Activated CD4-positive, alpha-beta memory T cell treated with anti-CD3 and anti-CD28 coated beads for 36 hours (primary cell): ENCODE measurements at regions not wholly inside any gene's neighbourhood (a gene's known extent, or its start where the extent isn't known, plus 50 kb on each side); places are given as distances from the start of the nearest gene placed in this dataset.

Experiments used
- CTCF ChIA-PET: fragments of 350-600 bp; sonication (Branson Sonifier 250); formaldehyde crosslinking; loops from one replicate; lab custom pipeline; 2021; ENCODE audit warnings: antibody characterized with exemption, inconsistent platforms; lab: Charles Lee
- POLR2A ChIA-PET: fragments of 350-600 bp; sonication (Branson Sonifier 250); formaldehyde crosslinking; loops from one replicate; lab custom pipeline; 2021; ENCODE audit warnings: antibody characterized with exemption; lab: Charles Lee
- DNase-seq: peaks from one replicate; pipeline ENCODE4 v3.0.0-alpha.2; 2020
- H3K27ac Mint-ChIP-seq: one replicate; pipeline ENCODE4 v1.8.0; 2021; ENCODE audit warnings: mixed read lengths
- H3K27me3 Mint-ChIP-seq: one replicate; pipeline ENCODE4 v1.8.0; 2021; ENCODE audit warnings: mixed read lengths
- H3K36me3 Mint-ChIP-seq: one replicate; pipeline ENCODE4 v1.8.0; 2021; ENCODE audit warnings: mixed read lengths
- H3K4me1 Mint-ChIP-seq: one replicate; pipeline ENCODE4 v1.8.0; 2021; ENCODE audit warnings: low read depth, mixed read lengths
- H3K4me3 Mint-ChIP-seq: one replicate; pipeline ENCODE4 v1.8.0; 2021; ENCODE audit warnings: mild to moderate bottlenecking, mixed read lengths
- H3K9me3 Mint-ChIP-seq: one replicate; pipeline ENCODE4 v1.8.0; 2021; ENCODE audit warnings: mixed read lengths
- intact Hi-C: fragments of 100-400 bp; cut with micrococcal nuclease; formaldehyde crosslinking; loops from one replicate; pipeline ENCODE4 v1.15.1; 2023

DNA sequence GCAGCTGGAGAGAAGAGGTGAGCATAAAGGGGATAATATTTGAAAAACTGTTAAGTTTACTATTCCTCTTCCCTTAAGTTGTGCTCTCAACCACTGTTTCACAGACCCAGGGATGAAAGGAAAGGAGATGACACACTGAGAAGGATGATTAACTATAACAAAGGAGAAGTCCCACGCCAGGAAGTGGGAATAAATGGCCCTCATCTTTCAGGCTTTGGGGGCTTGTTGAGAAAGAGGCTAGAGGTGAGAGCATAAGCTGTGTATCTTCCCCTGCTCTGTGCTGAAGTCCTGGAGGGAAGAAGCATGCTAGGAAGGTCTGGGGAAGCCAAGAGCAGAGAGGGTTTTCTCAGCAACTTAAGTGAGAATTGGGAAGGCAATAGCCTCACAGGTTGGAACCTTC is 399.1 kb upstream of the ATP5MC3 start:
- no peaks in the 10 kb centered on the region for H3K9me3 Mint-ChIP-seq
- CTCF ChIA-PET = no interaction called here
- no peaks in the 10 kb centered on the region for H3K36me3 Mint-ChIP-seq
- peaks cover 2% of the 10 kb centered on the region for H3K4me1 Mint-ChIP-seq
- H3K27ac Mint-ChIP-seq = no peak overlapping the region
- no peak for DNase-seq
- POLR2A ChIA-PET = no interaction called here
- intact Hi-C loops = no loop called here
- H3K4me3 Mint-ChIP-seq = no peak overlapping the region
- peaks cover 14% of the 10 kb centered on the region for H3K27me3 Mint-ChIP-seq

DNA sequence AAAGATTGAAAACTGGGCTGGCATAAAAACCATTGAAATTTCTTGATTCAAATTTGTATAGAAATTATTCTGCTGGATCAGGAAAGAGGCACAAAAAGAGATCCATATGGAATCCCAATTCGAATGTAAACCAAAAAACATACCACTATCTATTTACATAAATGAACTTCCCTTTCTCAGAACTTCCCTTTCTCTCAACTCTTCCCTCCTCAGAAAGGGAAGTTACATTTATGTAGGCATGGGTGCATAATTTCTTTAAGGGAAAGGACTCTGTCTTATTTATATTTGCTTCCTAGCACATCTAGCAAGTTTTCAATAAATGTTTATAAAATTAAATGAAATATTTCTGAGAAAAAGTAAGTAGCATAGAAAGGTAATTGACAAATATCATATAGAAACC is 398.1 kb upstream of the ATP5MC3 start:
- H3K27ac Mint-ChIP-seq = no peak overlapping the region
- no peaks in the 10 kb centered on the region for H3K9me3 Mint-ChIP-seq
- no peak overlapping the region for H3K4me3 Mint-ChIP-seq
- H3K4me1 Mint-ChIP-seq = peaks cover 2% of the 10 kb centered on the region
- no peaks in the 10 kb centered on the region for H3K36me3 Mint-ChIP-seq
- POLR2A ChIA-PET = no interaction called here
- no peak for DNase-seq
- intact Hi-C loops = no loop called here
- H3K27me3 Mint-ChIP-seq = peaks cover 14% of the 10 kb centered on the region
- CTCF ChIA-PET = no interaction called here

DNA sequence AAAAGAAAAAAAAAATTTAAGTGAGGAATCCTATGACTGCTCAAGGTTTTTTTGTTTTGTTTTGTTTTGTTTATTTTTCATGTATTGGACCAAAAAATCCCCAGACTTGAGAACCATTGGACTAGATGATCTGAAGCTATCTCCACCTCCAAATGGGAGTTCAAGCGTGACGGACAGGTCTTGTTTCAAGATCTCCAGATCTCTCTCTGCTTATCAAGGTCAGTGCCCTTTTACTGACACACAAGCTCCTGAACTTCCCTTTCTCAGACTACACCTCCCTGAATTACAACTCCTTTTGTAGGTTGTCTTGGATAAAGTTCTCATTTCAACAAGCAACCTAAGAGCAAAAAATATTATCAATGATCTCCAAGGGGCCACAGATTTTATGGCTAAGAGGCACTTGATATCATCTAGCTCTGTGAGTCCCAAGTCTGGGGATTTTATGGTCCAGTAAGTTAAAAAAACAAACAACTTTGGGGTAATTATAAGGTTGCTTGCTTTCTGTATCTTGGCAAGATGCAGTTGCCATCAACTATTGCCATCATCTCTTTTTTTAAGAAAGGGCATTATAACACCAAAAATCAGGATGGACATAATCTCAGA is 396.0 kb upstream of the ATP5MC3 start:
- ChIA-PET CTCF (interaction anchor here (1.1 kb wide), 1 partner anchor 46 kb away, joined by 3 read pairs; no protein-coding TSS in a partner anchor), POLR2A (no interaction called here)
- H3K4me1 Mint-ChIP-seq = peaks cover 2% of the 10 kb centered on the region
- DNase-seq = no peak
- intact Hi-C loops = no loop called here
- H3K27me3 Mint-ChIP-seq = peaks cover 14% of the 10 kb centered on the region
- H3K36me3 Mint-ChIP-seq = no peaks in the 10 kb centered on the region
- no peaks in the 10 kb centered on the region for H3K9me3 Mint-ChIP-seq
- H3K27ac Mint-ChIP-seq = no peak overlapping the region
- H3K4me3 Mint-ChIP-seq = no peak overlapping the region

DNA sequence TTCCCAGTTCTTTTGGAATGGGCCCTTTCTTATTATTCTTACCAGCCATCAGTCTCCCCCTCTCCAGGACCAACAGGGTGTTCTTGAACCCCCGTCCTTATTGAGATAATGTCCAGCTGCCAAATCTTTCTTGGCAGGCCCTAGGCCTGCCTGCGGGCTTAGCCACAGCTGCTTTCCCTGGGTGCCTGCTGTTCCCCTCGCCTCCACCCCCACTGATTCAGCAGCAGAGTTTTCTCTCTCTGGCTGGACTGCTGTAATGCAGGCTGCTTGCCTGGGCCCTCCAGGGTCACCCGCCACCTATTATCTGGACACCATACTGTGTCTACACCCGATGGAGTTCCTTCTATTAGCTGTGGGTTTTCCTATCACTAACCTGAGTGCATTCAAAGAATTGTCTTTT is 395.4 kb upstream of the ATP5MC3 start:
- H3K4me1 Mint-ChIP-seq = peaks cover 2% of the 10 kb centered on the region
- H3K36me3 Mint-ChIP-seq = no peaks in the 10 kb centered on the region
- POLR2A ChIA-PET = no interaction called here
- no peaks in the 10 kb centered on the region for H3K9me3 Mint-ChIP-seq
- CTCF ChIA-PET = interaction anchor here (1.1 kb wide), 1 partner anchor 46 kb away, joined by 3 read pairs; no protein-coding TSS in a partner anchor
- DNase-seq = no peak
- H3K4me3 Mint-ChIP-seq = no peak overlapping the region
- peaks cover 14% of the 10 kb centered on the region for H3K27me3 Mint-ChIP-seq
- intact Hi-C loops = no loop called here
- no peak overlapping the region for H3K27ac Mint-ChIP-seq

DNA sequence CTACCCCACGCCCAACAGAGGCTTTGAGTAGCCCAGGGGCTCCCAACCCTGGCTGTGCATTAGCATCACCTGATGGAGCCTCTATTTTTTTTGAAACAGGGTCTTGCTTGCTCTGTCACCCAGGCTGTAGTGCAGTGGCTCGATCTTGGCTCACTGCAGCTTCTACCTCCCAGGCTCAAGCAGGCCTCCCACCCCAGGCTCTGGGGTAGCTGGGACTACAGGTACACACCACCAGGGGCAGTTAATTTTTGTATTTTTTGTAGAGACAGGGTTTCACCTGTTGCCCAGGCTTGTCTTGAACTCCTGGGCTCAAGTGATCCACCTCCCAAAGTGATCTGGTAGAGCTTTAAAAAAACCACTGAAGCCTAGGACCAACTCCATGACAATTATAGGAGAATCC is 394.8 kb upstream of the ATP5MC3 start:
- no peaks in the 10 kb centered on the region for H3K36me3 Mint-ChIP-seq
- intact Hi-C loops = no loop called here
- POLR2A ChIA-PET = no interaction called here
- H3K27me3 Mint-ChIP-seq = peaks cover 14% of the 10 kb centered on the region
- no peak overlapping the region for H3K27ac Mint-ChIP-seq
- no peaks in the 10 kb centered on the region for H3K9me3 Mint-ChIP-seq
- H3K4me1 Mint-ChIP-seq = peaks cover 2% of the 10 kb centered on the region
- no peak for DNase-seq
- H3K4me3 Mint-ChIP-seq = no peak overlapping the region
- CTCF ChIA-PET = interaction anchor here (0.5 to 1.1 kb wide), 3 partner anchors 47 to 1760 kb away, joined by 3 read pairs; no protein-coding TSS in a partner anchor

DNA sequence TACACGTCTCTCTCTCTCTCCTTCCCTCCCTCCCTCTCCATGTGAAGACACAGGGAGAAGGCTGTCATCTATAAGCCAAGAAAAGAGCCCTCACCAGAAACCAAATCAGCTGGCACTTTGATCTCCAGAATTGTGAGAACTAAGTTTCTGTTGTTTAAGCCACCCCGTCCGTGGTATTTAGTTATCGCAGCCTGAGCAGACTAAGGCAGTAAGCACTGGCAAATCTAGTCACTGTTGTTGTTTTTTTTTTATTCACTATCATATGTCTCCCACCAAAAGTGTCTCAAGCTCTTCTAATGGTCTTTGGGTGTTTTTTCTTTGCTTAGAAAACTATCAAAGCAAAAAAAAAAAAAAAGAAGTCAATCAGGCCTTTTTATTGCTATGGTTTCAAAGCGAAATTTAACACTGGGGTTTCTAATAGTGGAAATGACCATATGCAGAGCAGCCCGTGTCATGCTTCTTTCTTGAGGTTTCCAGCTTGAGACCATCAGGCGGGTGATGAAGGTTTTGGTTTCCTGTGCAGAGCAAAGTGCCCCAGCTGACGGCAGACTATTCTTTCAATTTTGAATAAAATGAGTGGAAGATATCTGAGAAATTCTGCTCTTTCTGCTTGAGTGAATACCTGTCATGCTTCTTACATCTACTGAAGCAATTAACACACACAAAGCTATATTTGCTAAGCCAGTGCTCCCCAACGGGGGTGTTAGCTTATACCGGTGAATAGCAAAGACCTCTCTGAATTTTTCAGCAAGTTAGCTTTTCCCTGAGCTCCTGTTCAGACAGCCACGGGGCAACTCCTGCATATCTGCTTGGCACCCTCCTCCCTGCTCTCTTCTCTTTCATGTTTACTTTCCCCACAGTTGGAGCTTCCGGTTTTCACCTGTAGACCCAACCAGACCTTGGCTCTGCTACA is 394.1 kb upstream of the ATP5MC3 start:
- Mint-ChIP-seq H3K4me3 (no peak overlapping the region), H3K27me3 (peaks cover 14% of the 10 kb centered on the region), H3K9me3 (no peaks in the 10 kb centered on the region), H3K36me3 (no peaks in the 10 kb centered on the region), H3K4me1 (peaks cover 2% of the 10 kb centered on the region), H3K27ac (no peak overlapping the region)
- CTCF ChIA-PET = interaction anchor here (0.5 to 0.8 kb wide), 2 partner anchors 160 to 1761 kb away, joined by 3 read pairs; no protein-coding TSS in a partner anchor
- POLR2A ChIA-PET = no interaction called here
- no peak for DNase-seq
- intact Hi-C loops = no loop called here

DNA sequence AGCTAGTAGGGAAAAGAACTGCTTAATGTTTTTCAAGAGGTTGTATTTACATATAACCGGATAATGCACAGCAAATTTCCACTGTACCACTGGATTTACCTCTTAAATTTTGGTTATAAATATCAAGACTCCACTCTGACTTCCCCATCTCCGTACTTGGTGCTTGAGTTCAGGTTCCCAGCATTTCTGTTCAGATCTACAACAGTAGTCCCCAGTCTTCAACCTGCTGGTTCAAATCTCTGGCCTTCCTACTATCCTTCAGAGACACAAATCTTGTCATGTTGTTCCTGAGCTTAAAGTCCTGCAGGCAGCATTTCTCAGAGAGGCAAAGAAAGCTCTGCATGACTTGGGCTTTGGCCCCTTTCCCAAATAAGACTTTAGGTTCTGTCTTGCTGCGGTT is 392.6 kb upstream of the ATP5MC3 start:
- Mint-ChIP-seq H3K27ac (no peak overlapping the region), H3K4me3 (no peak overlapping the region)
- intact Hi-C loops = no loop called here

DNA sequence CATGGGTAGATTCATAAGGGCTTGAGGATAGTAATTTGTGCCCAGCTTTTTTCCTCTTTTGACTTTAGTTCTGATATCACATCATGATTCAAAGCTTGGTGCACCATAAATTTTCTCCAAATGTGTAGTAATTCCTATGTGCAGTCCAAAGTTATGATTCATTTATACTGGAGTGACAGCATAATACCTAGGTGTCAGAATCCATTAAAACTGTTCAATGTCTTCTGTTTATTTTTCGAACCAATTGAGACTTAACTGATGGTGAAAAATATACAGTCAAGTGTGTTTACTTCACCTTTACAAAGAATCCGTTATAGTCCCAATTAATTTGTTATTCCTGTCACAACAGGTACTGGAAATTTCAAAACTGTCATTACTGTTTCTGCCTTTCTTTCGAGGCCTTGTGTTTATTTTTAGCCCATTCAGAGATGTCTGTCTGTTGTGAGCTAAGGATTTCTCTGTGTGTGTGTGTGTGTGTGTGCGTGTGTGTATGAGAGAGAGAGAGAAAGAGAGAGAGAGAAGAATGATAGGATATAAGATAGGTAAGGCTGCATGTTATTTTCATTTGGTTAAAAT is 389.7 kb upstream of the ATP5MC3 start:
- Mint-ChIP-seq H3K27ac (no peak overlapping the region), H3K27me3 (peaks cover under 1% of the 10 kb centered on the region), H3K9me3 (no peaks in the 10 kb centered on the region), H3K4me1 (peaks cover 2% of the 10 kb centered on the region), H3K36me3 (no peaks in the 10 kb centered on the region), H3K4me3 (no peak overlapping the region)
- ChIA-PET POLR2A (no interaction called here), CTCF (no interaction called here)
- no peak for DNase-seq
- intact Hi-C loops = no loop called here

More for the DNA sequence above, 392.6 kb upstream of the ATP5MC3 start:
- DNase-seq = no peak
- peaks cover 2% of the 10 kb centered on the region for H3K4me1 Mint-ChIP-seq
- peaks cover 12% of the 10 kb centered on the region for H3K27me3 Mint-ChIP-seq
- ChIA-PET POLR2A (no interaction called here), CTCF (no interaction called here)
- H3K36me3 Mint-ChIP-seq = no peaks in the 10 kb centered on the region
- H3K9me3 Mint-ChIP-seq = no peaks in the 10 kb centered on the region

DNA sequence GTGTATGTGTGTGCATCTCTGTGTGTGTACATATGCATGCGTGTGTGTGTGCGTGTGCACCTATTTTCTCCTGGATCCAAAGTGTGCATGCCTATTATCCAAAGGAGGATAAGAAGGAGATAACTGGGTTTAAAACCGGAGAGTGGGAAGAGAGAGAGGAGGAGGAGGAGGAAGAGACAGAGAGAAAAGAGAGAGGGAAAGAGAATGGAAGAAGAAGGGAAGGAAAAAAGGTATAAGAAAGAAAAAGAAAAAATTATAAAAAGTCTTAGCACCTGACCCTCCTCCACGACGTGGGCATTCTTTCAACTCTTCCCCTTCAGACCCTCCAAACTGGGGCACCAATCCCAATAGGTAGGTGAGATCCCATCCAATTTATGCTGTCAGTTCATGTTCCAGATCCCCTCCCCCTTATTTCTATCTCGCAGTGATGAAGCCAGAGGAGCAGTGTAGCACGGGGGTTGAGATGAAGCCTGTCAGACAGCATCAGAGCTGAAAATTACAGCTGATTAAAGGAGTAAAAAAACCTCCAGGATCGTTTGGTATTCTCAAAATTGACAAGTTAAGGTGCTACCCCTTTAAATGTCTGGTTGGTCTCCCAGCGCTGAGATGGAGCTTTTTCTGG is 386.7 kb upstream of the ATP5MC3 start:
- H3K4me1 Mint-ChIP-seq = no peaks in the 10 kb centered on the region
- H3K4me3 Mint-ChIP-seq = no peak overlapping the region
- POLR2A ChIA-PET = no interaction called here
- no peak overlapping the region for H3K27ac Mint-ChIP-seq
- no peaks in the 10 kb centered on the region for H3K9me3 Mint-ChIP-seq
- no peaks in the 10 kb centered on the region for H3K36me3 Mint-ChIP-seq
- DNase-seq = no peak
- CTCF ChIA-PET = no interaction called here
- intact Hi-C loops = no loop called here
- no peaks in the 10 kb centered on the region for H3K27me3 Mint-ChIP-seq

DNA sequence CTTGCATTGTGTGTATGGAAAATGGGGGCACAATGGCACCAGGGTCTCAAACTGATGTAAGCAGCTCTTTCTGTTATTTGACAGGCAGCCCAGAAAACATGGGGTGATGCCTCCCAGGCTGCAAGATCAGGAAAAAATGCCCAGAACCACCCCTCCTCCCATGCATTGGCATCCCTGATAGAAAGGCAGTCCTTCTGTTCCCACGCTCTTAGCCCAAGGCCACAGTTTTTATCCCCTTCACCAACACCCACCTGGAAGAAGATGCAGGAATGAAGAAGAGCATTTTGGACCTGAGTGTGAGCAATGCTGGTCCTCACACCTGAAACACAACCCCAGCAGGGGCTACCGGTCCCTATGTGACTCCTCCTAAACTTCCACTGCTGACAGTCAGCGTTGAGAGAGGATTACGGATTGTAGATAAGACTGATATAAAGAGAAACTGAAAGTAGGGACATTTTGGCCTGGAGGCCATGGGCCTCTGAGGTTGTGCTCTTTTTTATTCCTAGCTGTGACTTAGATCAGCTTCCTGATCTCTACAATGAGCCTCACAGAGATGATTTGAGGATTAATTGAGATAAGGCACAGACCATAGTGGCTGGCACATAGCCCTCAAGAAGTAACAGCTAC is 386.0 kb upstream of the ATP5MC3 start:
- Mint-ChIP-seq H3K9me3 (no peaks in the 10 kb centered on the region), H3K4me1 (no peaks in the 10 kb centered on the region), H3K4me3 (no peak overlapping the region), H3K36me3 (no peaks in the 10 kb centered on the region), H3K27me3 (no peaks in the 10 kb centered on the region), H3K27ac (no peak overlapping the region)
- ChIA-PET POLR2A (no interaction called here), CTCF (no interaction called here)
- no peak for DNase-seq
- intact Hi-C loops = no loop called here

DNA sequence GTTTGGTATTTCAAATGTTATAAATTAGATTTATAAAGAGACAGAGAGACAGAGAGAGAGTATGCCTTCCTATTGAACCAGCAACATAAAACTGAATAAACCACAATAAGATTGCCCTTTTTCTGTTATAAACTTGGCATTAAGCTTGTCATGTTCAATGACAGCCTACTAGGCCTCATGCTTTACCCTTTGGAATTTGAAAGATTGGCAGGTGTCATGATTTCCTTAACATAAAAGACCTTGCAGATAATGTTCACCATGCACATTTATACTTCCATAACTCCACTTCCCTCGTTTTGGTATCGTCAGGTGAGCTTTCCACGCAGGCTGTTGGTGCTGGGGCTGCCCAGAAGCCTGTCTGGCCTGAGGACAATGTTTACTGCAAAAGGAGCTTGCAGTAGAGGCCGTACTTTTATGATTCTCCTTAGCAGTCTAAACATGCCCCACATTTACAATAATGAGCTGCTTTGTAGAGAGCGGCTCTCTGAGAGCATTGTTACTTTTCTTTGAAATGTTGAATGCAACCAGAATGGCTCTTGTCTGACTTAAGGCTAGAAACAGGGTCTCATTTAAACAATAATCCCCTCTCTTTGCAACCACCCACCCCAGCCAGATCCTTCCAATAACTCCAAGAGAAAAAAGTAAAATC is 379.1 kb upstream of the ATP5MC3 start:
- intact Hi-C loops = no loop called here
- H3K4me1 Mint-ChIP-seq = no peaks in the 10 kb centered on the region
- no peak overlapping the region for H3K4me3 Mint-ChIP-seq
- H3K36me3 Mint-ChIP-seq = no peaks in the 10 kb centered on the region
- ChIA-PET CTCF (no interaction called here), POLR2A (no interaction called here)
- DNase-seq = no peak
- no peaks in the 10 kb centered on the region for H3K9me3 Mint-ChIP-seq
- H3K27ac Mint-ChIP-seq = no peak overlapping the region
- peaks cover 4% of the 10 kb centered on the region for H3K27me3 Mint-ChIP-seq
